Stomach (tissue), 4 donors: ENCODE measurements at regions not wholly inside any gene's neighbourhood (a gene's known extent, or its start where the extent isn't known, plus 50 kb on each side); places are given as distances from the start of the nearest gene placed in this dataset.
"Not testable (repeated sequence)": the region's sequence is repeated elsewhere in the genome, so short reads cannot be mapped to it uniquely, and the experiment has no call there.

Experiments used
- CTCF ChIP-seq, 7 experiments: fragments of 450-650 bp in 4 of 7; fragments of 200-600 bp in 3 of 7; sonication (generic) in 3 of 7; IDR thresholded peaks; one replicate each; pipeline ENCODE4 v1.5.1; 2016 to 2019; ENCODE audit warnings: antibody characterized with exemption in 7 of 7, control low read depth in 2 of 7, mild to moderate bottlenecking in 1 of 7
- POLR2A ChIP-seq, 4 donors: fragments of 450-650 bp; IDR thresholded peaks; one replicate each; pipeline ENCODE4 v1.6.1; 2016; ENCODE audit warnings: antibody characterized with exemption in 4 of 4, control low read depth in 2 of 4, mild to moderate bottlenecking in 1 of 4, moderate library complexity in 1 of 4

- not testable (repeated sequence) for TF ChIP-seq POLR2A, CTCF (IDR thresholded peaks at IDR 0.05)
Measured at GRCh38 chrX:55883541-55883940, 166.0 kb downstream of the RRAGB start.
